Tibial nerve (tissue), 4 donors: ENCODE measurements at regions not wholly inside any gene's neighbourhood (a gene's known extent, or its start where the extent isn't known, plus 50 kb on each side); places are given as distances from the start of the nearest gene placed in this dataset.

Experiments
- DNase-seq, 2 donors: peaks; one replicate each; pipeline ENCODE4 v3.0.0-alpha.2; 2019; ENCODE audit warnings: low spot score in 2 of 2
- H3K27ac ChIP-seq, 4 donors: fragments of 200-600 bp; sonication (generic) in 3 of 4; one replicate each; pipeline ENCODE4 v1.5.1; 2017 to 2019; ENCODE audit warnings: mild to moderate bottlenecking in 1 of 4
- H3K27me3 ChIP-seq, 2 donors: fragments of 200-600 bp; sonication (generic) in 1 of 2; one replicate each; pipeline versions ENCODE4 v1.5.1 to v1.6.0; 2017 to 2019
- H3K36me3 ChIP-seq, 3 donors: fragments of 200-600 bp; sonication (generic); one replicate each; pipeline ENCODE4 v1.5.1; 2018 to 2019
- H3K4me1 ChIP-seq, 4 donors: fragments of 200-600 bp; sonication (generic) in 3 of 4; one replicate each; pipeline ENCODE4 v1.5.1; 2017 to 2019
- H3K4me3 ChIP-seq, 4 donors: fragments of 200-600 bp; sonication (generic) in 3 of 4; one replicate each; pipeline ENCODE4 v1.5.1; 2017 to 2019; ENCODE audit warnings: mild to moderate bottlenecking in 1 of 4, moderate library complexity in 1 of 4
- H3K9me3 ChIP-seq, 4 donors: fragments of 200-600 bp; sonication (generic) in 3 of 4; one replicate each; pipeline ENCODE4 v1.5.1; 2017 to 2019
- CTCF ChIP-seq, 5 experiments: fragments of 200-600 bp in 3 of 5; fragments of 450-650 bp in 2 of 5; sonication (generic) in 3 of 5; IDR thresholded peaks; one replicate each; pipeline ENCODE4 v1.5.1; 2016 to 2019; ENCODE audit warnings: antibody characterized with exemption in 5 of 5, mild to moderate bottlenecking in 3 of 5, moderate library complexity in 2 of 5
- EP300 ChIP-seq, 2 donors: sonication (generic); formaldehyde crosslinking; IDR thresholded peaks; one replicate each; pipeline ENCODE4 v1.6.1; 2017; ENCODE audit warnings: antibody characterized with exemption in 2 of 2, mild to moderate bottlenecking in 1 of 2
- POLR2A ChIP-seq, 2 donors: fragments of 450-650 bp; IDR thresholded peaks; one replicate each; pipeline ENCODE4 v1.6.1; 2017; ENCODE audit warnings: antibody characterized with exemption in 2 of 2, mild to moderate bottlenecking in 2 of 2, moderate library complexity in 2 of 2
- WGBS, 2 donors: methylation state at CpG; one replicate each; pipeline ENCODE4 v1.1.5; 2018; 5-methylcytosine and 5-hydroxymethylcytosine counted together

- no peak for DNase-seq
- Histone ChIP-seq H3K27me3 (no peaks in the 10 kb centered on the region), H3K4me3 (no peak overlapping the region), H3K36me3 (no peaks in the 10 kb centered on the region), H3K27ac (no peak overlapping the region), H3K4me1 (peaks cover 0 to 3% (median 0%) of the 10 kb centered on the region in 4 donors), H3K9me3 (no peaks in the 10 kb centered on the region)
- WGBS, 2 donors = 84 to 90% methylated on average over 3 of the region's 3 CpGs
- no peak for TF ChIP-seq POLR2A (IDR thresholded peaks at IDR 0.05)
- no peak for TF ChIP-seq EP300 (IDR thresholded peaks at IDR 0.05)
- no peak for TF ChIP-seq CTCF (IDR thresholded peaks at IDR 0.05)
Measured at GRCh38 chr2:216784456-216784855, 75.4 kb downstream of the TNP1 start.

GRCh38 chr2:216781709-216782108, 78.2 kb downstream of the TNP1 start:
- Histone ChIP-seq H3K36me3 (no peaks in the 10 kb centered on the region), H3K27ac (no peak overlapping the region), H3K27me3 (no peaks in the 10 kb centered on the region), H3K4me1 (no peaks in the 10 kb centered on the region), H3K4me3 (no peak overlapping the region), H3K9me3 (no peaks in the 10 kb centered on the region)
- TF ChIP-seq CTCF (IDR thresholded peaks at IDR 0.05) = no peak
- TF ChIP-seq EP300 (IDR thresholded peaks at IDR 0.05) = no peak
- TF ChIP-seq POLR2A (IDR thresholded peaks at IDR 0.05) = no peak
- 54 to 68% methylated on average over 4 of the region's 4 CpGs for WGBS, 2 donors
- DNase-seq = no peak

- DNase-seq = no peak
- TF ChIP-seq CTCF (IDR thresholded peaks at IDR 0.05) (no peak), EP300 (IDR thresholded peaks at IDR 0.05) (no peak), POLR2A (IDR thresholded peaks at IDR 0.05) (no peak)
- Histone ChIP-seq H3K36me3 (no peaks in the 10 kb centered on the region), H3K9me3 (no peaks in the 10 kb centered on the region), H3K4me3 (no peak overlapping the region), H3K4me1 (no peaks in the 10 kb centered on the region), H3K27me3 (no peaks in the 10 kb centered on the region), H3K27ac (no peak overlapping the region)
- WGBS, 2 donors = 81 to 89% methylated on average over 4 of the region's 4 CpGs
Measured at GRCh38 chr2:216780843-216781242, 79.0 kb downstream of the TNP1 start.

GRCh38 chr2:216777637-216778273, 82.1 kb downstream of the TNP1 start:
- no peaks in the 10 kb centered on the region for H3K27me3 ChIP-seq
- no peak overlapping the region for H3K27ac ChIP-seq
- DNase-seq = no peak
- peaks cover 0 to 5% (median 2%) of the 10 kb centered on the region in 4 donors for H3K4me1 ChIP-seq
- no peaks in the 10 kb centered on the region for H3K9me3 ChIP-seq
- WGBS, 2 donors = 85% methylated on average over 9 of the region's 9 CpGs
- TF ChIP-seq CTCF (IDR thresholded peaks at IDR 0.05) (peak in 4 of 5 experiments; percentile 12 to 34 (median 23)), POLR2A (IDR thresholded peaks at IDR 0.05) (no peak)
- H3K4me3 ChIP-seq = no peak overlapping the region
- H3K36me3 ChIP-seq = no peaks in the 10 kb centered on the region

- WGBS, 2 donors = 69 to 77% methylated on average over 13 of the region's 13 CpGs
- no peak overlapping the region for H3K27ac ChIP-seq
Measured at GRCh38 chr2:216776066-216776850, 80.9 kb upstream of the IGFBP5 start.

More at GRCh38 chr2:216776066-216776850, 80.9 kb upstream of the IGFBP5 start:
- Histone ChIP-seq H3K9me3 (peaks cover 0 to 10% (median 0%) of the 10 kb centered on the region in 4 donors), H3K4me3 (no peak overlapping the region), H3K27me3 (no peaks in the 10 kb centered on the region), H3K4me1 (peaks cover 0 to 5% (median 2%) of the 10 kb centered on the region in 4 donors), H3K36me3 (no peaks in the 10 kb centered on the region)
- TF ChIP-seq EP300 (IDR thresholded peaks at IDR 0.05) (no peak), POLR2A (IDR thresholded peaks at IDR 0.05) (no peak), CTCF (IDR thresholded peaks at IDR 0.05) (no peak)
- no peak for DNase-seq
